Tibial artery (tissue), 4 donors: ENCODE measurements at regions not wholly inside any gene's neighbourhood (a gene's known extent, or its start where the extent isn't known, plus 50 kb on each side); places are given as distances from the start of the nearest gene placed in this dataset.

Source experiments
- DNase-seq, 2 donors: peaks; one replicate each; pipeline ENCODE4 v3.0.0-alpha.2; 2019
- H3K27ac ChIP-seq, 2 donors: fragments of 200-600 bp; sonication (generic) in 1 of 2; 1 replicate in 1 of 2; 2 replicates in 1 of 2; pipeline ENCODE4 v1.5.1; 2018 to 2019; ENCODE audit warnings: mild to moderate bottlenecking in 1 of 2
- H3K27me3 ChIP-seq, 2 donors: fragments of 200-600 bp; sonication (generic) in 1 of 2; one replicate each; pipeline versions ENCODE4 v1.5.1 to v1.6.0; 2016 to 2019
- H3K36me3 ChIP-seq, 3 donors: fragments of 200-600 bp; sonication (generic) in 2 of 3; one replicate each; pipeline ENCODE4 v1.5.1; 2016 to 2019; ENCODE audit warnings: mild to moderate bottlenecking in 2 of 3
- H3K4me1 ChIP-seq, 4 donors: fragments of 200-600 bp; sonication (generic) in 2 of 4; 1 replicate in 3 of 4; 2 replicates in 1 of 4; pipeline ENCODE4 v1.5.1; 2016 to 2019
- H3K4me3 ChIP-seq, 2 donors: fragments of 200-600 bp; sonication (generic) in 1 of 2; 1 replicate in 1 of 2; 2 replicates in 1 of 2; pipeline ENCODE4 v1.5.1; 2018 to 2019; ENCODE audit warnings: mild to moderate bottlenecking in 2 of 2
- H3K9me3 ChIP-seq, 3 donors: fragments of 200-600 bp; sonication (generic) in 1 of 3; one replicate each; pipeline ENCODE4 v1.5.1; 2016 to 2019
- CTCF ChIP-seq, 2 experiments: fragments of 200-600 bp in 1 of 2; fragments of 450-650 bp in 1 of 2; IDR thresholded peaks; one replicate each; pipeline ENCODE4 v1.5.1; 2017 to 2019; ENCODE audit warnings: antibody characterized with exemption in 2 of 2, mild to moderate bottlenecking in 1 of 2, moderate library complexity in 1 of 2
- intact Hi-C: fragments of 100-400 bp; cut with DNase I; formaldehyde crosslinking; loops from one replicate; pipeline ENCODE4 v1.15.0; 2023; ENCODE audit warnings: low total_unique reads

DNA sequence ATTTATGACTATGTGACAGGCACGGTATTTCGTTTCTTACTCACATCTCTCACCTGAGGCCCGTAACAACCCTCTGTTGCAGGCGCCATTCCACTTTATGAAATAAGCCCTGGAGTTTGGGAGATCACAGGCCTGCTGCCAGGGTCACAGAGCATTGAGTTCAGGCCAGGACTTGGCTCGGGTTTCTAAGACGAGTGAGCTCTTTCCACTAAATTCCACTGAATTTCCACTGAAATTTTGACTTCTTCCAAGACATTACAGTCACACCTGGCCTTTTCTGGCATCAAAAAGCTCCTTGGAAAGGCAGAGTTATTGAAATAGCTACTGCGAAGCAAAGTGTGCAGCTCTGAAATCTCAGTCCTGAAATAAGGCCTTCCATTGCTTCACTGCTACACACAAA, 282.8 kb upstream of the MGMT start:
- Histone ChIP-seq H3K27ac (no peak overlapping the region), H3K4me3 (no peak overlapping the region), H3K36me3 (no peaks in the 10 kb centered on the region), H3K4me1 (no peaks in the 10 kb centered on the region), H3K27me3 (no peaks in the 10 kb centered on the region), H3K9me3 (peaks cover 0 to 15% (median 9%) of the 10 kb centered on the region in 3 donors)
- no peak for DNase-seq
- intact Hi-C loops: no loop called here
- no peak for TF ChIP-seq CTCF (IDR thresholded peaks at IDR 0.05)

DNA sequence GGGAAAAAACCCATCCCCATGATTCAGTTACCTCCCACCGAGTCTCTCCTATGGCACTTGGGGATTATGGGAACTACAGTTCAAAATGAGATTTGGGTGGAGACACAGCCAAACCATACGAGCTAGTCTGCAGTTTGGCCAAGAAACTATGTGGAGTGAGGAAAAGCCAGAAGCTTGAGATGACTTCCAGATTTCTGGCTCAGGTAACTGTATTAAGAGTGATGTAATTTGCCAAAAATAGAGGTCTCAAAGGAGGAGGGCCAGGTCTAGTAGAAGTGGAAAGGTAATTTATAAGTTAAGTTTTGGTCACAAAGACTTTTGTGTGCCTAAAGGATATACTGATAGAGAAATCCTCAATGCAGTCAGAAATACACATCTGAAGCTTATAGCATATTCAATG, 279.7 kb upstream of the MGMT start:
- H3K4me1 ChIP-seq: peaks cover 0 to 5% (median 0%) of the 10 kb centered on the region in 4 donors
- H3K36me3 ChIP-seq: no peaks in the 10 kb centered on the region
- intact Hi-C loops: no loop called here
- H3K27me3 ChIP-seq: peaks cover 0 to 6% of the 10 kb centered on the region in 2 donors
- no peak overlapping the region for H3K4me3 ChIP-seq
- no peak overlapping the region for H3K27ac ChIP-seq
- peaks cover 0 to 15% (median 9%) of the 10 kb centered on the region in 3 donors for H3K9me3 ChIP-seq
- no peak for TF ChIP-seq CTCF (IDR thresholded peaks at IDR 0.05)
- DNase-seq: no peak

DNA sequence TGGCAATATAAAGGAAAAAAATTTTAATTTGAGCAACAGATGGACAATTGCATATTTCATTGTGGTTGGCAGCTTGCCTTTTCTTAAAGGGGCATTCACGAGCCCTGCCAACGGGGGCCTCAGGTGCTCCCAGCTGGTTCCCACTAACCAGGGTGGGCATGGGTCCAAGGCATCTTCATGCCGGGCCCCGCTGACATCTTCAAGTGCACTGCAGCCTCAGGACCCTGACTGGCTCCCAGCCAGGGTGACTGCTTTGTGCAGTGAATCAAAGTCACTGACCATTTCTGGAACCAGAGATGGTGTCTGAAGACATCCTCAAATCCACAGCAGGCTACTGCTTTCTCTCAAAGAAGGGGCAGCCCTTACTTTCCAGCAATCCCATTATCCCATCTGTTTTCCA, 275.2 kb upstream of the MGMT start:
- H3K27ac ChIP-seq: no peak overlapping the region

GRCh38 chr10:129192344-129193128, 274.5 kb upstream of the MGMT start:
- no peak overlapping the region for H3K4me3 ChIP-seq
- DNase-seq: peak; percentile 87 to 88
- no peak for TF ChIP-seq CTCF (IDR thresholded peaks at IDR 0.05)
- H3K9me3 ChIP-seq: peaks cover 0 to 11% (median 0%) of the 10 kb centered on the region in 3 donors
- peaks cover 0 to 14% of the 10 kb centered on the region in 2 donors for H3K27me3 ChIP-seq
- intact Hi-C loops: no loop called here
- no peak overlapping the region for H3K27ac ChIP-seq
- no peaks in the 10 kb centered on the region for H3K36me3 ChIP-seq
- H3K4me1 ChIP-seq: peaks cover 0 to 6% (median 0%) of the 10 kb centered on the region in 4 donors

More for the DNA sequence above, 275.2 kb upstream of the MGMT start:
- Histone ChIP-seq H3K9me3 (peaks cover 0 to 15% (median 7%) of the 10 kb centered on the region in 3 donors), H3K27me3 (peaks cover 0 to 14% of the 10 kb centered on the region in 2 donors), H3K4me1 (peaks cover 0 to 6% (median 0%) of the 10 kb centered on the region in 4 donors), H3K4me3 (no peak overlapping the region), H3K36me3 (no peaks in the 10 kb centered on the region)
- TF ChIP-seq CTCF (IDR thresholded peaks at IDR 0.05): no peak
- intact Hi-C loops: no loop called here
- DNase-seq: peak; percentile 25 to 68

GRCh38 chr10:129193148-129193547, 273.9 kb upstream of the MGMT start:
- H3K27me3 ChIP-seq: peaks cover 0 to 14% of the 10 kb centered on the region in 2 donors
- no peak overlapping the region for H3K4me3 ChIP-seq
- no peak for TF ChIP-seq CTCF (IDR thresholded peaks at IDR 0.05)
- H3K9me3 ChIP-seq: peaks cover 0 to 6% (median 0%) of the 10 kb centered on the region in 3 donors
- H3K27ac ChIP-seq: no peak overlapping the region
- intact Hi-C loops: no loop called here
- peak in 1 of 2 donors; percentile 40 for DNase-seq
- H3K4me1 ChIP-seq: peaks cover 0 to 6% (median 0%) of the 10 kb centered on the region in 4 donors
- no peaks in the 10 kb centered on the region for H3K36me3 ChIP-seq
